ENCODE measurements at regions not wholly inside any gene's neighbourhood (a gene's known extent, or its start where the extent isn't known, plus 50 kb on each side); places are given as distances from the start of the nearest gene placed in this dataset.

DNA sequence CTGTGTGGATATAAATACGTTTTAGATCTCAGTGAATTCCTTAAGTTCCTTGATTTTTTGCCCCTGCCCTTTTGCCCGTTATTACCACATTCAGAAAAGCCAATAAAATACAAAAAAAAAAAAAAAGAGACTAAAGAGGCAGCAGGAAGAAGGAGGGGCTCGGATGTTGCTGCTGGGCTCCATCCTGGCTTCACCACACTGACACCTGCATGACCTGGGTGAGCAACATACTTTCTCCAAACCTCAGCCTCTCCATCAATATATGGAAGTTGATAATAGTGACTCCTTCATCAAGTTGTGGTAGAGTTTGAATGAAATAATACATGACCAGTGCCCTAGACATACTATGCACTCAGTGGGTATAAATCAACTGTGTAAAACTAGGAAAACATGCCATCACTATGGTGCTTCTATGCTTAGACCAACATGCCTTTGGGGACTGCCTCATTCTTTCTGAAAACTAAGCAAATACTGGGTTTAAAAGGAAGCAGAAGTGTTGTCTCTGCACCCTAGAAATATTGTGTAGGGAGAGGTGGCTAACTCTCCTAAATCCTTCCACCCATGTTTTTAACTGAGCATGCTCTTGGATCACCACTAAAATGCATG lies 243.0 kb downstream of the PIK3R1 start:
- no peak for DNase-seq (ENCODE audit: low spot score in 2 of 2)
- ATAC-seq (replicated peaks; ENCODE audit: extremely low read depth, poor library complexity, severe bottlenecking): no peak
- Mint-ChIP-seq H3K4me1 (no peaks in the 10 kb centered on the region), H3K36me3 (ENCODE audit: insufficient read depth) (no peaks in the 10 kb centered on the region), H3K4me3 (no peak overlapping the region), H3K9me3 (no peaks in the 10 kb centered on the region), H3K27ac (ENCODE audit: low read depth) (no peak overlapping the region), H3K27me3 (no peaks in the 10 kb centered on the region)

DNA sequence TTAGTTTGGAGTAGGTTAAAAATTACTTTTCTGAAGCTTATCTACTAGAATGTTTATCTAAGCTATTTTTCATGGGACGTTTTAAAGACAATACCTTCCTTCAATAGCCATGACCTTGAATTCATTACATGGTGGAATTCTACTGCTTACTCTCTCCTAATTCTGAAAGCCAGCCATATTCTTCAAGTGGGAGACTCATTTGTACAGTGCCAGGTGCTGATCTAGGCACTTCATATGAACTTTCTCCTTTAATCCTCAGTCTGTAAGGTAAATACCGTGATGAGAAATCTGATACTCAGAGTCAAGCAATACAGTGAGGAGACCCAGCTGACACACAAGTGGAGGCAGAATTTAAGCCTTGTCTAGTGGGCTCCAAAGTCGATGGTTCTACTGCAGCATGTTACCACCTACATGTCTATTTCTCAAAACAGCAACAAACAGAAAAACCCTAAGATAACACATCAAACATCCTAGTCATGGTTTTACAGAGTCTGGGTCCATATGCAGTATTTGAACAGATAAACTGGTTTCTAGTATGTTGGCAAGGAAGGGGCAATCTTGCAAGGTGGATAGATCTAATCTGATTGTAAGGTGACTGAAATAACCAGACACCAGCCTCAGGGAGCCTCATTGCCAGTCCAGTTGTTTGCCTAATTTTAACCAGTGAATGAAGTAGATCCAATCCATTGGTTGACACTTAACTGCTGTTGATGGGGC lies 243.7 kb downstream of the PIK3R1 start:
- H3K27ac Mint-ChIP-seq (ENCODE audit: low read depth): no peak overlapping the region
- H3K4me1 Mint-ChIP-seq: no peaks in the 10 kb centered on the region
- no peaks in the 10 kb centered on the region for H3K36me3 Mint-ChIP-seq (ENCODE audit: insufficient read depth)
- no peaks in the 10 kb centered on the region for H3K27me3 Mint-ChIP-seq
- H3K9me3 Mint-ChIP-seq: no peaks in the 10 kb centered on the region
- ATAC-seq (replicated peaks; ENCODE audit: extremely low read depth, poor library complexity, severe bottlenecking) (no peak), DNase-seq (ENCODE audit: low spot score in 2 of 2) (no peak)
- H3K4me3 Mint-ChIP-seq: no peak overlapping the region

DNA sequence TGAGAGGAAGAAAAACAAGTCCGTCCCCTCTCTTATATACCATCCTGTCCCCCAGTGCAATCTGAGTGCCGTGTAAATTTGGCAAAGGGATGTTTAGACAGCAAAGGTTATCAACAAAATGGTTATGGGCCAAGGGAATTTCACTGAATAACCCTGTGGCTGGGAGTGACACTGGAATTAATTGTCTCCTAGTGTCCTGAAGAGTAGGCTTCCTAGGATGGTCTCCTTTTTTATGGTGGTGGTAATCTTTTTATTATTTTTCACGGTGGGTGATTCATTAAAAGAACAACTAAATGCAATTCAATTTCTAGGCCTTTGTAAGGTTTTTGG lies 244.2 kb downstream of the PIK3R1 start:
- no peak overlapping the region for H3K4me3 Mint-ChIP-seq
- no peaks in the 10 kb centered on the region for H3K36me3 Mint-ChIP-seq (ENCODE audit: insufficient read depth)
- no peaks in the 10 kb centered on the region for H3K4me1 Mint-ChIP-seq
- H3K27me3 Mint-ChIP-seq: no peaks in the 10 kb centered on the region
- H3K27ac Mint-ChIP-seq (ENCODE audit: low read depth): no peak overlapping the region
- H3K9me3 Mint-ChIP-seq: no peaks in the 10 kb centered on the region
- no peak for ATAC-seq (replicated peaks; ENCODE audit: extremely low read depth, poor library complexity, severe bottlenecking)
- DNase-seq (ENCODE audit: low spot score in 2 of 2): no peak

DNA sequence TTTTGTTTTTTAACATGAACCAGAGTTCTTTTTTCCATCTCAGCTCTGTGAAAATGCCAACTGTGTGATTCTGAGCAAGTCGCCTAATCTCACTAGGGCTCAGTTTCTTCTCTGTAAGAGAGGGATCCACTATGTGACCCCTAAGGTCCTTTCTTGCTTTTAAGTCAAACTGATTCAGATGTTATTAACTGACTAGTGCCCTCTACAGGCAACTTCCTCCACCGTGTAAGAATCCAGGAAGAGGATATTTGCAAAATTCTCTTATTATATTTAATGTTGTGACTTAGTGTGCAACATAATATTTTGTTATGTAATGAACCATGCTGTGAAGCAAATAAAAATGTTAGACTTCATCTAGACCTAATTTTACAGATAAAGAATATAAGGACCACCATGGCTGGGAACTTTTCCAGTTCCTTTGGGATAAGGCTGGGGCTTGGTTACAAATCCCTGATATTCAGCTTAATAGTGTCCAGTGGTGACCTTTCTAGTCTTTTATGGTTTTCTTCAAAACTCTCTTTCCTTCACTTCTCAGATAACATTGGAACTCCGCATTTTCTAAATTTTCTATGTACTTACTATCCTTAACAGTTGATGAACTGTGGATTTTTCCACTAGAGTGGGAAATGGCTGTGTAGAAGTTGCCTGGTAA lies 244.7 kb downstream of the PIK3R1 start:
- H3K27me3 Mint-ChIP-seq: no peaks in the 10 kb centered on the region
- no peak overlapping the region for H3K4me3 Mint-ChIP-seq
- no peaks in the 10 kb centered on the region for H3K9me3 Mint-ChIP-seq
- H3K36me3 Mint-ChIP-seq (ENCODE audit: insufficient read depth): no peaks in the 10 kb centered on the region
- ATAC-seq (replicated peaks; ENCODE audit: extremely low read depth, poor library complexity, severe bottlenecking): peak; percentile 30
- no peak overlapping the region for H3K27ac Mint-ChIP-seq (ENCODE audit: low read depth)
- H3K4me1 Mint-ChIP-seq: no peaks in the 10 kb centered on the region
- DNase-seq (ENCODE audit: low spot score in 2 of 2): peak in 1 of 2 donors; percentile 38

DNA sequence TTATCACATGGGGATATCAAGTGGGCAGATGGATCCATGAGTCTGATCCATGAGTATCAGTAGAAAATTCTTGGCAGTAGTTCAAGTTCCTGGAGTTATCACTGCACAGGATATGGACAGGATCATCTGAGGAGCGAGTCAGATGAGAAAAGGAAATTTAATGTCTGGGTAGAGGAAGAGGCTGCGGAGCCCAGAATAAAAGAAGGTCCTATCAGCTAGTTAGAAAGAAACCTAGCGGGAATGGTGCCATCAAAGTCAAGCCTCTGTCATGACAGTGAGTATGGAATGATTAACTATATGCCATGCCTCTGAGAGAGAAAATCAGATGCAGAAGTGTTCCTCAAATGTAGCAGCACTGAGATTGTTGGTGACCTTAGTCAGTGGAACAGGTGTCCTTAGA lies 248.1 kb downstream of the PIK3R1 start:
- no peaks in the 10 kb centered on the region for H3K27me3 Mint-ChIP-seq
- no peaks in the 10 kb centered on the region for H3K36me3 Mint-ChIP-seq (ENCODE audit: insufficient read depth)
- H3K9me3 Mint-ChIP-seq: no peaks in the 10 kb centered on the region
- DNase-seq (ENCODE audit: low spot score in 2 of 2) (no peak), ATAC-seq (replicated peaks; ENCODE audit: extremely low read depth, poor library complexity, severe bottlenecking) (no peak)
- no peak overlapping the region for H3K27ac Mint-ChIP-seq (ENCODE audit: low read depth)
- no peaks in the 10 kb centered on the region for H3K4me1 Mint-ChIP-seq
- H3K4me3 Mint-ChIP-seq: no peak overlapping the region

DNA sequence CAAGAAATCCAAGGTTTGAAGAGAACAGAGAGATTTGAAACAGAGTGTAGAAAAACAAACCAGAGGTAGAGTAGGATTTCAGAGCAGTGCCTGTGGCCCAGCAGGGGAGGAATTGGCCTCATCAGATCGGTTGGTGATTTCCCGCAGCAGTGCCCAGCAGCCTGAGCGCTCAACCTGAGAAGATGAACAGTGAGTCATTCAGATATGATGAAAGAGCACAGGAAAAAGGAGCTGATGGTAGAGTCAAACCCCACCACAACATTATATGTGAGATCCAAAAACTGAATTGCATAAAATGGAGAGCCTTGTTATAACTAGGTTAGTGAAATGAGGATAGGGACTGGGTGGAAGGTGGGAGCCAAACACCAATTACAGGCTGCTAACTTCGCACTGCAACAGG lies 248.9 kb downstream of the PIK3R1 start:
- peak; percentile 71 for ATAC-seq (replicated peaks; ENCODE audit: extremely low read depth, poor library complexity, severe bottlenecking)
- no peak overlapping the region for H3K4me3 Mint-ChIP-seq
- no peaks in the 10 kb centered on the region for H3K27me3 Mint-ChIP-seq
- no peak overlapping the region for H3K27ac Mint-ChIP-seq (ENCODE audit: low read depth)
- no peaks in the 10 kb centered on the region for H3K4me1 Mint-ChIP-seq
- no peak for DNase-seq (ENCODE audit: low spot score in 2 of 2)
- H3K9me3 Mint-ChIP-seq: no peaks in the 10 kb centered on the region
- no peaks in the 10 kb centered on the region for H3K36me3 Mint-ChIP-seq (ENCODE audit: insufficient read depth)

GRCh38 chr5:68465133-68465532 lies 249.6 kb downstream of the PIK3R1 start:
- no peak overlapping the region for H3K27ac Mint-ChIP-seq (ENCODE audit: low read depth)
- DNase-seq (ENCODE audit: low spot score in 2 of 2) (no peak), ATAC-seq (replicated peaks; ENCODE audit: extremely low read depth, poor library complexity, severe bottlenecking) (peak; percentile 38)
- no peaks in the 10 kb centered on the region for H3K36me3 Mint-ChIP-seq (ENCODE audit: insufficient read depth)
- no peaks in the 10 kb centered on the region for H3K9me3 Mint-ChIP-seq
- H3K4me1 Mint-ChIP-seq: no peaks in the 10 kb centered on the region
- H3K27me3 Mint-ChIP-seq: no peaks in the 10 kb centered on the region
- H3K4me3 Mint-ChIP-seq: no peak overlapping the region

GRCh38 chr5:68465934-68466551 lies 250.5 kb downstream of the PIK3R1 start:
- ATAC-seq (replicated peaks; ENCODE audit: extremely low read depth, poor library complexity, severe bottlenecking) (no peak), DNase-seq (ENCODE audit: low spot score in 2 of 2) (no peak)
- Mint-ChIP-seq H3K4me3 (no peak overlapping the region), H3K27me3 (no peaks in the 10 kb centered on the region), H3K4me1 (no peaks in the 10 kb centered on the region), H3K9me3 (no peaks in the 10 kb centered on the region), H3K27ac (ENCODE audit: low read depth) (no peak overlapping the region), H3K36me3 (ENCODE audit: insufficient read depth) (peaks cover 2% of the 10 kb centered on the region)

DNA sequence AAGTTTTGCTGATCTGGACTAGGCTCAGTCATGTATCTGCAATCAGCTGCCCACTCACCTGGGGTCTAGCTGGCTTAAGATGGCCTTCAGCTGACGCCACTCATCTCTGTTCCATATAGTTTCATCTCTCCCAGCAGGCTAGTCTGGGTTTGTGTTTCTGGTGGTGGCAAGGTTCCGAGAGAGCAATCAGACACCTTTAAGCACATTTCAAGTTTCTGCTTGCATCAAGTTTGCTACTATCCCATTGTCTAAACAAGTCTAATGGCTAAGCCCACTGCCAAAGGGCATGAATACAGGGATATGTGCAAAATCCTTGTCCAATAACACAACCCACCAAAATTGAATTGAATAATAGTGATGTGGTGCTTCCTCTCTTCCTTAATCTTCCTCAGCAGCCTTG lies 251.7 kb downstream of the PIK3R1 start:
- Mint-ChIP-seq H3K4me3 (no peak overlapping the region), H3K4me1 (no peaks in the 10 kb centered on the region), H3K36me3 (ENCODE audit: insufficient read depth) (peaks cover 2% of the 10 kb centered on the region), H3K9me3 (no peaks in the 10 kb centered on the region), H3K27ac (ENCODE audit: low read depth) (no peak overlapping the region), H3K27me3 (no peaks in the 10 kb centered on the region)
- DNase-seq (ENCODE audit: low spot score in 2 of 2) (no peak), ATAC-seq (replicated peaks; ENCODE audit: extremely low read depth, poor library complexity, severe bottlenecking) (no peak)

DNA sequence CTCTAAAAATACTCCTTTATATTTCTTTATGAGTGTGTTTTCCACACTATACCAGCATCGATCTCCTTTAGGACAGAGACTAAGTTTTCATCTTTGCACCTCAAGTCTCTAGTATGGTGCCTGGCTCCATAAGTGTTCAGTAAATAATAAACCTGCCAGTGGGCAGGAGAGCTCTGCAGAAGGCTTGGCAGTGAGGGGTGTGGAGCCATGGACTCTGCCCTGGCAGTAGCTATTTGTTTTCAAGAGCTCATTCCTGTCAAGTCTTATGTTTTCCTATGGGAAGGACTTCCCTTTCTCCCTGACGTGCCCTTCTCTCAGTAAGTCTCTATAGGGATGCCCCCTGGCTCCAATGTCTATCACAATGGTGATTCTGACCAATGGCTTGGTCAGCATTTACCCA lies 252.2 kb downstream of the PIK3R1 start:
- Mint-ChIP-seq H3K4me3 (no peak overlapping the region), H3K27me3 (no peaks in the 10 kb centered on the region), H3K4me1 (no peaks in the 10 kb centered on the region), H3K9me3 (no peaks in the 10 kb centered on the region), H3K27ac (ENCODE audit: low read depth) (no peak overlapping the region), H3K36me3 (ENCODE audit: insufficient read depth) (peaks cover 2% of the 10 kb centered on the region)
- ATAC-seq (replicated peaks; ENCODE audit: extremely low read depth, poor library complexity, severe bottlenecking) (no peak), DNase-seq (ENCODE audit: low spot score in 2 of 2) (no peak)

GRCh38 chr5:68468322-68468721 lies 252.8 kb downstream of the PIK3R1 start:
- ATAC-seq (replicated peaks; ENCODE audit: extremely low read depth, poor library complexity, severe bottlenecking): no peak
- H3K9me3 Mint-ChIP-seq: no peaks in the 10 kb centered on the region
- H3K27ac Mint-ChIP-seq (ENCODE audit: low read depth): no peak overlapping the region
- H3K36me3 Mint-ChIP-seq (ENCODE audit: insufficient read depth): peaks cover 2% of the 10 kb centered on the region
- H3K4me3 Mint-ChIP-seq: no peak overlapping the region
- no peaks in the 10 kb centered on the region for H3K4me1 Mint-ChIP-seq
- H3K27me3 Mint-ChIP-seq: no peaks in the 10 kb centered on the region
- no peak for DNase-seq (ENCODE audit: low spot score in 2 of 2)

GRCh38 chr5:68475476-68475983 lies 260.0 kb downstream of the PIK3R1 start:
- no peaks in the 10 kb centered on the region for H3K9me3 Mint-ChIP-seq
- no peaks in the 10 kb centered on the region for H3K27me3 Mint-ChIP-seq
- H3K4me1 Mint-ChIP-seq: no peaks in the 10 kb centered on the region
- no peak for ATAC-seq (replicated peaks; ENCODE audit: extremely low read depth, poor library complexity, severe bottlenecking)
- no peak overlapping the region for H3K4me3 Mint-ChIP-seq
- no peak for DNase-seq (ENCODE audit: low spot score in 2 of 2)
- no peak overlapping the region for H3K27ac Mint-ChIP-seq (ENCODE audit: low read depth)
- peaks cover 2% of the 10 kb centered on the region for H3K36me3 Mint-ChIP-seq (ENCODE audit: insufficient read depth)

GRCh38 chr5:68476854-68477253 lies 261.3 kb downstream of the PIK3R1 start:
- no peak overlapping the region for H3K4me3 Mint-ChIP-seq
- H3K36me3 Mint-ChIP-seq (ENCODE audit: insufficient read depth): no peaks in the 10 kb centered on the region
- no peak overlapping the region for H3K27ac Mint-ChIP-seq (ENCODE audit: low read depth)
- H3K27me3 Mint-ChIP-seq: no peaks in the 10 kb centered on the region
- no peaks in the 10 kb centered on the region for H3K9me3 Mint-ChIP-seq
- H3K4me1 Mint-ChIP-seq: no peaks in the 10 kb centered on the region
- DNase-seq (ENCODE audit: low spot score in 2 of 2) (no peak), ATAC-seq (replicated peaks; ENCODE audit: extremely low read depth, poor library complexity, severe bottlenecking) (no peak)
